Trophoblast cell (in vitro differentiated cells and primary cell): ENCODE measurements at regions not wholly inside any gene's neighbourhood (a gene's known extent, or its start where the extent isn't known, plus 50 kb on each side); places are given as distances from the start of the nearest gene placed in this dataset.

Experiments used
- DNase-seq, 2 donors: peaks; one replicate each; pipeline ENCODE4 v3.0.0-alpha.2; 2016
- H2AFZ ChIP-seq: 2 replicates; pipeline ENCODE4 v1.6.1; 2013; ENCODE audit warnings: low read length, moderate library complexity, mild to moderate bottlenecking; ENCODE audit not compliant: insufficient read depth, poor library complexity
- H2AK5ac ChIP-seq: 2 replicates; pipeline ENCODE4 v1.6.1; 2013; ENCODE audit warnings: mild to moderate bottlenecking, low read length
- H2BK120ac ChIP-seq: 2 replicates; pipeline ENCODE4 v1.6.1; 2013; ENCODE audit warnings: low read length, mild to moderate bottlenecking, moderate library complexity; ENCODE audit not compliant: insufficient read depth, poor library complexity
- H2BK12ac ChIP-seq: 2 replicates; pipeline ENCODE4 v1.6.1; 2013; ENCODE audit warnings: mild to moderate bottlenecking, low read length, moderate library complexity
- H2BK5ac ChIP-seq: 2 replicates; pipeline ENCODE4 v1.6.1; 2013; ENCODE audit warnings: low read length, low read depth, moderate library complexity, mild to moderate bottlenecking; ENCODE audit not compliant: poor library complexity
- H3K14ac ChIP-seq: 2 replicates; pipeline ENCODE4 v1.6.1; 2013; ENCODE audit warnings: mild to moderate bottlenecking, low read length
- H3K18ac ChIP-seq: 2 replicates; pipeline ENCODE4 v1.6.1; 2013; ENCODE audit warnings: mild to moderate bottlenecking, low read length
- H3K23ac ChIP-seq: 2 replicates; pipeline ENCODE4 v1.6.1; 2013; ENCODE audit warnings: low read length
- H3K27ac ChIP-seq: 2 replicates; pipeline ENCODE4 v1.5.1; 2013; ENCODE audit warnings: low read depth, mild to moderate bottlenecking, inconsistent platforms, low read length, moderate library complexity
- H3K27me3 ChIP-seq: 2 replicates; pipeline ENCODE4 v1.6.1; 2013; ENCODE audit warnings: inconsistent platforms, mild to moderate bottlenecking, low read length, moderate library complexity; ENCODE audit not compliant: insufficient read depth
- H3K36me3 ChIP-seq, 2 experiments: 1 replicate in 1 of 2; 2 replicates in 1 of 2; pipeline ENCODE4 v1.6.1; 2013; ENCODE audit warnings: low read length in 2 of 2, mild to moderate bottlenecking in 2 of 2, moderate library complexity in 1 of 2; ENCODE audit not compliant: insufficient read depth in 2 of 2, control insufficient read depth in 1 of 2
- H3K4ac ChIP-seq: 2 replicates; pipeline ENCODE4 v1.6.1; 2013; ENCODE audit warnings: low read depth, mild to moderate bottlenecking, low read length, moderate library complexity
- H3K4me1 ChIP-seq, 2 experiments: 1 replicate in 1 of 2; 2 replicates in 1 of 2; pipeline ENCODE4 v1.6.1; 2013; ENCODE audit warnings: low read length in 2 of 2, mild to moderate bottlenecking in 2 of 2, moderate library complexity in 1 of 2; ENCODE audit not compliant: insufficient read depth in 2 of 2, control insufficient read depth in 1 of 2
- H3K4me2 ChIP-seq: 2 replicates; pipeline ENCODE4 v1.6.1; 2013; ENCODE audit warnings: inconsistent platforms, mild to moderate bottlenecking, low read length, moderate library complexity
- H3K4me3 ChIP-seq: 2 replicates; pipeline ENCODE4 v1.5.1; 2013; ENCODE audit warnings: mild to moderate bottlenecking, low read depth, low read length, inconsistent platforms
- H3K79me1 ChIP-seq: one replicate; pipeline ENCODE4 v1.6.1; 2013; ENCODE audit warnings: low read length
- H3K79me2 ChIP-seq: 2 replicates; pipeline ENCODE4 v1.6.1; 2013; ENCODE audit warnings: low read length, mild to moderate bottlenecking; ENCODE audit not compliant: control insufficient read depth, insufficient read depth, poor library complexity
- H3K9ac ChIP-seq: 2 replicates; pipeline ENCODE4 v1.6.1; 2013; ENCODE audit warnings: mild to moderate bottlenecking, low read length
- H3K9me3 ChIP-seq: 2 replicates; pipeline ENCODE4 v1.6.1; 2013; ENCODE audit warnings: low read depth, mild to moderate bottlenecking, control low read depth, inconsistent platforms, low read length; ENCODE audit not compliant: insufficient read depth
- H4K12ac ChIP-seq: 2 replicates; pipeline ENCODE4 v1.6.1; 2013; ENCODE audit warnings: low read depth, mild to moderate bottlenecking, low read length, moderate library complexity
- H4K8ac ChIP-seq: 2 replicates; pipeline ENCODE4 v1.6.1; 2013; ENCODE audit warnings: low read depth, mild to moderate bottlenecking, low read length, moderate library complexity
- H4K91ac ChIP-seq: one replicate; pipeline ENCODE4 v1.6.1; 2013; ENCODE audit warnings: low read depth, mild to moderate bottlenecking, low read length, moderate library complexity
- WGBS: extraction: QIAGEN DNeasy Blood & Tissue Kit; methylation state at CpG from one replicate; pipeline ENCODE4 v1.1.7; 2013; ENCODE audit warnings: missing lambda C conversion rate; ENCODE audit not compliant: insufficient read length, insufficient coverage; ENCODE audit errors: extremely low coverage; 5-methylcytosine and 5-hydroxymethylcytosine counted together

GRCh38 chr3:111324645-111325044, 217.4 kb upstream of the CD96 start:
- Histone ChIP-seq H2AK5ac (no peak overlapping the region), H3K79me1 (peaks cover 11% of the 10 kb centered on the region), H4K91ac (no peak overlapping the region), H2BK120ac (no peak overlapping the region), H3K18ac (no peak overlapping the region), H3K23ac (no peak overlapping the region), H2AFZ (no peak overlapping the region), H3K27me3 (no peaks in the 10 kb centered on the region), H2BK5ac (no peak overlapping the region), H3K27ac (no peak overlapping the region), H2BK12ac (no peak overlapping the region), H3K9me3 (no peaks in the 10 kb centered on the region), H4K12ac (no peak overlapping the region), H3K9ac (no peak overlapping the region), H3K36me3 (no peaks in the 10 kb centered on the region), H3K14ac (no peak overlapping the region), H3K4me3 (no peak overlapping the region), H3K4me2 (no peak overlapping the region), H4K8ac (no peak overlapping the region), H3K79me2 (no peaks in the 10 kb centered on the region), H3K4ac (no peak overlapping the region), H3K4me1 (peaks cover 2 to 9% of the 10 kb centered on the region in 2 experiments)
- WGBS = no CpG with 5 or more reads among the region's 1 CpG
- no peak for DNase-seq

DNA sequence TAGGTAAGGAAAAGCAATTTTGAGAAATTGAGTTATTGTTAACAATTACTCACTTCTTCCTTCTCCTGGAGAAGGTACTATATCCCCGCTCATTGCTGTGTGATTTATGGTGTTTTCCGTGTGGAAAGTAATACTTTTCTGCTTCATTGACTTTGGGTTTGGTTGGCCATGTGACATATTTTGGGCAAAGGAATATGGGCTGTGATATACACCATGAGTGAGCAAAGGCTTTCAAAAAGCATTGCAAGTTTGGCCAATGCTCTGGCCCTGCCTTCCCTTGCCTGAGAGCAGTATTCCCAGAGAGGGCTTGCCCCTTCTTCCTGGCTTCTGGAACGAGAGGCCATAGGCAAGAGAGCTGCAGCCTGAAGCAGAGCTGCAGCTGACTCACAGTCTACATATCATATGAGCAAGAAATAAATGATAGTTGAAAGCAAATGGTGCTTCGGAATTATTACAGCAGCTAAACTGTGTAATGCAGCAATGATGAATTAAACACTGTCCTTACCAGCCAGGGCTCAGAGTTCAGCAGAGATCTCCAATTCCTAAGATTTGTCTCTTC, 216.8 kb upstream of the CD96 start:
- Histone ChIP-seq H3K9me3 (no peaks in the 10 kb centered on the region), H4K12ac (no peak overlapping the region), H2AK5ac (peak overlapping the region; percentile 57), H3K4me1 (peaks cover 2 to 9% of the 10 kb centered on the region in 2 experiments), H2BK12ac (peak overlapping the region; percentile 46), H3K36me3 (no peaks in the 10 kb centered on the region), H3K23ac (no peak overlapping the region), H2BK5ac (no peak overlapping the region), H3K4ac (no peak overlapping the region), H4K91ac (peak overlapping the region; percentile 67), H3K27ac (no peak overlapping the region), H3K9ac (no peak overlapping the region), H2AFZ (no peak overlapping the region), H3K79me2 (no peaks in the 10 kb centered on the region), H3K4me2 (no peak overlapping the region), H2BK120ac (no peak overlapping the region), H3K79me1 (peaks cover 11% of the 10 kb centered on the region), H3K4me3 (no peak overlapping the region), H3K14ac (no peak overlapping the region), H4K8ac (no peak overlapping the region), H3K18ac (no peak overlapping the region), H3K27me3 (no peaks in the 10 kb centered on the region)
- DNase-seq = no peak
- no CpG with 5 or more reads among the region's 4 CpGs for WGBS

- Histone ChIP-seq H4K91ac (peak overlapping the region; percentile 11), H2BK12ac (no peak overlapping the region), H3K79me2 (no peaks in the 10 kb centered on the region), H3K9me3 (no peaks in the 10 kb centered on the region), H3K23ac (no peak overlapping the region), H3K4me3 (no peak overlapping the region), H4K12ac (no peak overlapping the region), H3K4me2 (no peak overlapping the region), H2AK5ac (no peak overlapping the region), H2AFZ (no peak overlapping the region), H2BK120ac (no peak overlapping the region), H4K8ac (no peak overlapping the region), H3K9ac (no peak overlapping the region), H3K14ac (no peak overlapping the region), H3K27ac (no peak overlapping the region), H3K27me3 (no peaks in the 10 kb centered on the region), H3K36me3 (no peaks in the 10 kb centered on the region), H3K4me1 (peaks cover 2 to 7% of the 10 kb centered on the region in 2 experiments), H3K4ac (no peak overlapping the region), H2BK5ac (no peak overlapping the region), H3K18ac (no peak overlapping the region), H3K79me1 (peaks cover 6% of the 10 kb centered on the region)
- no CpG with 5 or more reads among the region's 4 CpGs for WGBS
- no peak for DNase-seq
Measured at GRCh38 chr3:111326144-111326995, 215.6 kb upstream of the CD96 start.

DNA sequence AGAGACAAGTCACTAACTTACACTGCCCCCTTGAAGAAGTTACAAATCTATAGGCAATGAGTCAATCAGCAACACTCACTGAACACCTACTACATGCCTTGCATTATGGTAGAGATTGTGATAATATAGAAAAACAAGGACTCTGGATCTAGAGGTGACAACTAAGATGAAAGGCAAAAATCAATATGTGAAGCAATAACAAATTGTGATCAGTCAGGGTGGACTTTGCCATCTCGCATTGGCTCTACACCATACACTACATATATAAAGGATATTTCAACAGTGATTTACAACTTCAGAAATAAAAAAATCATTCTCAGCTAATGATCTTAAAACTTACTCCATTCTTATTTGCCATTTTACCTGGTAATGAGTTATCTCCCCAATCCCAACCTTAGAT, 210.7 kb upstream of the CD96 start:
- no peak overlapping the region for H2BK5ac ChIP-seq
- H3K4me1 ChIP-seq = peaks cover 2% of the 10 kb centered on the region in 2 experiments
- WGBS = no CpG with 5 or more reads among the region's 1 CpG

More for the DNA sequence above, 210.7 kb upstream of the CD96 start:
- no peaks in the 10 kb centered on the region for H3K27me3 ChIP-seq
- H4K12ac ChIP-seq = no peak overlapping the region
- H2AFZ ChIP-seq = no peak overlapping the region
- no peak overlapping the region for H3K27ac ChIP-seq
- no peak overlapping the region for H4K8ac ChIP-seq
- H3K4me2 ChIP-seq = no peak overlapping the region
- H3K9ac ChIP-seq = no peak overlapping the region
- H4K91ac ChIP-seq = no peak overlapping the region
- no peak for DNase-seq
- no peaks in the 10 kb centered on the region for H3K36me3 ChIP-seq
- H3K23ac ChIP-seq = no peak overlapping the region
- H2BK12ac ChIP-seq = no peak overlapping the region
- no peak overlapping the region for H2AK5ac ChIP-seq
- H3K9me3 ChIP-seq = no peaks in the 10 kb centered on the region
- no peak overlapping the region for H3K14ac ChIP-seq
- no peak overlapping the region for H3K4ac ChIP-seq
- H3K4me3 ChIP-seq = no peak overlapping the region
- no peaks in the 10 kb centered on the region for H3K79me2 ChIP-seq
- no peak overlapping the region for H3K18ac ChIP-seq
- H2BK120ac ChIP-seq = no peak overlapping the region
- no peaks in the 10 kb centered on the region for H3K79me1 ChIP-seq
